Endodermal cell (in vitro differentiated cells): ENCODE measurements at regions not wholly inside any gene's neighbourhood (a gene's known extent, or its start where the extent isn't known, plus 50 kb on each side); places are given as distances from the start of the nearest gene placed in this dataset.
A peak's percentile ranks its signal among the peaks of the same experiment; 100 is the strongest.

Experiments used
- DNase-seq: peaks from one replicate; pipeline ENCODE4 v3.0.0-alpha.2; 2017
- H3K27ac ChIP-seq: 2 replicates; pipeline ENCODE4 v1.5.1; 2013; ENCODE audit warnings: mild to moderate bottlenecking, low read depth, low read length, moderate library complexity
- H3K27me3 ChIP-seq: 2 replicates; pipeline ENCODE4 v1.6.1; 2013; ENCODE audit warnings: mild to moderate bottlenecking, low read length, moderate library complexity; ENCODE audit not compliant: insufficient read depth, control insufficient read depth, poor library complexity, severe bottlenecking
- H3K36me3 ChIP-seq: 2 replicates; pipeline ENCODE4 v1.7.0; 2013; ENCODE audit warnings: mild to moderate bottlenecking, low read length, moderate library complexity; ENCODE audit not compliant: control insufficient read depth, insufficient read depth
- H3K4me1 ChIP-seq: one replicate; pipeline ENCODE4 v1.7.0; 2013; ENCODE audit warnings: low read length; ENCODE audit not compliant: control insufficient read depth, insufficient read depth
- H3K4me3 ChIP-seq: 2 replicates; pipeline ENCODE4 v1.5.1; 2013; ENCODE audit warnings: mild to moderate bottlenecking, low read length, moderate library complexity
- H3K9ac ChIP-seq: 2 replicates; pipeline ENCODE4 v1.6.1; 2013; ENCODE audit warnings: mild to moderate bottlenecking, low read length, moderate library complexity; ENCODE audit not compliant: poor library complexity, severe bottlenecking; ENCODE audit errors: extremely low read depth
- H3K9me3 ChIP-seq: 2 replicates; pipeline ENCODE4 v1.6.1; 2013; ENCODE audit warnings: mild to moderate bottlenecking, low read length, moderate library complexity; ENCODE audit not compliant: control insufficient read depth
- H3K27ac Mint-ChIP-seq: 2 replicates; pipeline ENCODE4 v1.8.0; 2020; ENCODE audit warnings: mixed read lengths
- H3K27me3 Mint-ChIP-seq: 2 replicates; pipeline ENCODE4 v1.8.0; 2021; ENCODE audit warnings: mild to moderate bottlenecking, mixed read lengths; ENCODE audit not compliant: insufficient read depth
- H3K36me3 Mint-ChIP-seq: 2 replicates; pipeline ENCODE4 v1.8.0; 2020; ENCODE audit warnings: low read depth, mixed read lengths
- H3K4me1 Mint-ChIP-seq: 2 replicates; pipeline ENCODE4 v1.8.0; 2020; ENCODE audit warnings: mixed read lengths
- H3K4me3 Mint-ChIP-seq: 2 replicates; pipeline ENCODE4 v1.8.0; 2020; ENCODE audit warnings: mild to moderate bottlenecking, moderate library complexity, mixed read lengths
- H3K9me3 Mint-ChIP-seq: 2 replicates; pipeline ENCODE4 v1.8.0; 2020; ENCODE audit warnings: mild to moderate bottlenecking, mixed read lengths
- CTCF ChIP-seq: fragments of 200-600 bp; sonication (generic); conservative IDR thresholded peaks from 2 replicates; pipeline ENCODE4 v1.5.0; 2021; ENCODE audit warnings: antibody characterized with exemption, mild to moderate bottlenecking
- WGBS, 2 experiments: methylation state at CpG; one replicate each; pipeline versions ENCODE4 v1.1.5 to v1.1.7; 2013; ENCODE audit warnings: missing lambda C conversion rate in 2 of 2, mixed read lengths in 1 of 2; ENCODE audit not compliant: insufficient coverage in 1 of 2, insufficient read length in 1 of 2; 5-methylcytosine and 5-hydroxymethylcytosine counted together

- no peaks in the 10 kb centered on the region for H3K4me1 ChIP-seq
- no peak overlapping the region for H3K27ac ChIP-seq
- no peaks in the 10 kb centered on the region for H3K4me1 Mint-ChIP-seq
- no peaks in the 10 kb centered on the region for H3K27me3 Mint-ChIP-seq
- H3K27ac Mint-ChIP-seq = no peak overlapping the region
- no peak overlapping the region for H3K9ac ChIP-seq
- H3K9me3 Mint-ChIP-seq = no peaks in the 10 kb centered on the region
- no peaks in the 10 kb centered on the region for H3K36me3 Mint-ChIP-seq
- no peak for TF ChIP-seq CTCF
- no peak overlapping the region for H3K4me3 ChIP-seq
- no peaks in the 10 kb centered on the region for H3K36me3 ChIP-seq
- WGBS, 2 experiments = 86 to 88% methylated on average over 1 to 2 of the region's 2 CpGs
- no peak for DNase-seq
- H3K9me3 ChIP-seq = no peaks in the 10 kb centered on the region
- H3K27me3 ChIP-seq = no peaks in the 10 kb centered on the region
- H3K4me3 Mint-ChIP-seq = no peak overlapping the region
These were observed 1018.9 kb upstream of the ARRDC3 start for GRCh38 chr5:92402045-92402444.

- DNase-seq = peak; percentile 49
- Mint-ChIP-seq H3K4me1 (no peaks in the 10 kb centered on the region), H3K4me3 (no peak overlapping the region), H3K27me3 (no peaks in the 10 kb centered on the region), H3K9me3 (no peaks in the 10 kb centered on the region), H3K27ac (no peak overlapping the region), H3K36me3 (no peaks in the 10 kb centered on the region)
- Histone ChIP-seq H3K36me3 (no peaks in the 10 kb centered on the region), H3K27me3 (no peaks in the 10 kb centered on the region), H3K4me1 (no peaks in the 10 kb centered on the region), H3K4me3 (no peak overlapping the region), H3K9ac (no peak overlapping the region), H3K27ac (no peak overlapping the region), H3K9me3 (no peaks in the 10 kb centered on the region)
- WGBS, 2 experiments = 74 to 84% methylated on average over 5 of the region's 5 CpGs
- TF ChIP-seq CTCF = peak; percentile 30
These were observed 1018.4 kb upstream of the ARRDC3 start for GRCh38 chr5:92401492-92401891.

GRCh38 chr5:92394936-92395335 is 1011.8 kb upstream of the ARRDC3 start:
- H3K4me3 ChIP-seq = no peak overlapping the region
- Mint-ChIP-seq H3K4me3 (no peak overlapping the region), H3K27ac (no peak overlapping the region), H3K27me3 (no peaks in the 10 kb centered on the region), H3K36me3 (no peaks in the 10 kb centered on the region), H3K9me3 (no peaks in the 10 kb centered on the region), H3K4me1 (peaks cover 5% of the 10 kb centered on the region)
- no peaks in the 10 kb centered on the region for H3K4me1 ChIP-seq
- H3K9me3 ChIP-seq = no peaks in the 10 kb centered on the region
- no peaks in the 10 kb centered on the region for H3K27me3 ChIP-seq
- no peak for TF ChIP-seq CTCF
- H3K9ac ChIP-seq = no peak overlapping the region
- WGBS, 2 experiments = 90% methylated on average over 1 of the region's 1 CpG; no CpG with 5 or more reads in 1 of the 2 experiments
- no peak for DNase-seq
- no peak overlapping the region for H3K27ac ChIP-seq
- no peaks in the 10 kb centered on the region for H3K36me3 ChIP-seq
